LNCAP (cell line): ENCODE measurements at regions not wholly inside any gene's neighbourhood (a gene's known extent, or its start where the extent isn't known, plus 50 kb on each side); places are given as distances from the start of the nearest gene placed in this dataset.

Experiments used
- CTCF ChIP-seq: fragments of 450-650 bp; IDR thresholded peaks from 2 replicates; pipeline ENCODE4 v1.5.1; 2017; ENCODE audit warnings: mild to moderate bottlenecking

- no peak for TF ChIP-seq CTCF
These were observed 69.4 kb upstream of the LIPC start for GRCh38 chr15:58362262-58362922.

- TF ChIP-seq CTCF, result no peak
These were observed 62.5 kb upstream of the LIPC start for GRCh38 chr15:58369261-58369701.

GRCh38 chr15:58369956-58370355 is 61.8 kb upstream of the LIPC start:
- TF ChIP-seq CTCF, result no peak

- no peak for TF ChIP-seq CTCF
These were observed 57.6 kb upstream of the LIPC start for GRCh38 chr15:58374147-58374546.

- no peak for TF ChIP-seq CTCF
These were observed 54.6 kb upstream of the LIPC start for GRCh38 chr15:58377193-58377592.

- TF ChIP-seq CTCF, result no peak
These were observed 53.3 kb upstream of the LIPC start for GRCh38 chr15:58378241-58379085.

- no peak for TF ChIP-seq CTCF
These were observed 51.4 kb upstream of the LIPC start for GRCh38 chr15:58380280-58380945.
